NCI-H69 (cell line): ENCODE measurements at regions not wholly inside any gene's neighbourhood (a gene's known extent, or its start where the extent isn't known, plus 50 kb on each side); places are given as distances from the start of the nearest gene placed in this dataset.
"Not testable (repeated sequence)": the region's sequence is repeated elsewhere in the genome, so short reads cannot be mapped to it uniquely, and the experiment has no call there.

ENCODE experiments used
- DNase-seq: peaks from one replicate; lab custom pipeline; 2025; lab: John Stamatoyannopoulos, UW

DNA sequence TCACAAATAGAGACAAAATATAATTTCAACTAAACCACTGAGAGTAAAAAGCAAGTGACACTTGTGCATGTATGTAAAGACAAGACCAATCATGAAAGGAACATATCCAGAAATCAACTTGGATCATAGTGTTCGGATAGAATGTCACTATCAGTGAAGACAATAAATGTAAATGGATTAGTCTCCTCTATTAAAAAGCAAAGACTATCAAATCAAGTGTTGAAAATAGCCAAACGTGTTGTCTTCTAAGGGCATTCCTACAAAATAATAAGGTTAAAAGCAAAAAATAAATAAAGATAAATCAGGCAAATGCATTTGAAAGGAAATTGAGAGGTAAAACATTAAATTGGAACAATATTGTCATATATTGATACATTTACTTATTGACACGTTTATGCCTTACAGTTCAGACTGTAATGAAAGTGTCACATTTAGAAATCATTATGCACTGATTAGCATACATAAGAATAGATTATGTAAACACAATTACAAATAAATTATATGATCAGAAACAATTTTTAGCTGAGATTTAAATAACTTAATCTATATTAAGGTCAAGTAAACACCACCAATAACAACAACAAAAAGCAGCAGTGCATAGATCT lies 1100.1 kb downstream of the BRD1 start:
- no peak for DNase-seq

DNA sequence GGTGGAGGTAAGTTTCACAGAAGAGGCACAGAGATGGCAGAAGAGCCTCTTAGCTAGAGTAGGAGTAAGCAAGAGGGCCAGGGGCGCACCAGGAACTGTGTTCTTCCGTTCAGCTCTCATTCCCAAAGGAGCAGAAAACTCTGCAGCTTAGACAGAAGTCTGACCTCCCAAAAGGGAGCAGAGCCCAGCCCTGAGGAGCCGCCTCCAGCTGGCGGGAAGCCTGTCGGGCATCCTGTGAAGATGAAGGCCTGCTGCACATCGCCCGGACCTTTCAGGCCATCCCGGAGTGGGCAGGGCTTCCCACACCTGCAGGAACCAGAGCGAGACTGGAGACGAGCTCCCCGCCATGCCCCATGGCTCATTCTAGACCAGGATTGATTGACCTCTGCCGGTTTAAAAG lies 1102.8 kb downstream of the BRD1 start:
- no peak for DNase-seq

GRCh38 chr22:48722661-48723060 lies 1105.0 kb downstream of the BRD1 start:
- DNase-seq, result no peak

- DNase-seq, result no peak
Measured at GRCh38 chr22:48721395-48721669, 1106.3 kb downstream of the BRD1 start.

GRCh38 chr22:48720662-48721394 lies 1106.8 kb downstream of the BRD1 start:
- DNase-seq, result no peak

GRCh38 chr22:48719978-48720661 lies 1107.6 kb downstream of the BRD1 start:
- peak; percentile 59 for DNase-seq

DNA sequence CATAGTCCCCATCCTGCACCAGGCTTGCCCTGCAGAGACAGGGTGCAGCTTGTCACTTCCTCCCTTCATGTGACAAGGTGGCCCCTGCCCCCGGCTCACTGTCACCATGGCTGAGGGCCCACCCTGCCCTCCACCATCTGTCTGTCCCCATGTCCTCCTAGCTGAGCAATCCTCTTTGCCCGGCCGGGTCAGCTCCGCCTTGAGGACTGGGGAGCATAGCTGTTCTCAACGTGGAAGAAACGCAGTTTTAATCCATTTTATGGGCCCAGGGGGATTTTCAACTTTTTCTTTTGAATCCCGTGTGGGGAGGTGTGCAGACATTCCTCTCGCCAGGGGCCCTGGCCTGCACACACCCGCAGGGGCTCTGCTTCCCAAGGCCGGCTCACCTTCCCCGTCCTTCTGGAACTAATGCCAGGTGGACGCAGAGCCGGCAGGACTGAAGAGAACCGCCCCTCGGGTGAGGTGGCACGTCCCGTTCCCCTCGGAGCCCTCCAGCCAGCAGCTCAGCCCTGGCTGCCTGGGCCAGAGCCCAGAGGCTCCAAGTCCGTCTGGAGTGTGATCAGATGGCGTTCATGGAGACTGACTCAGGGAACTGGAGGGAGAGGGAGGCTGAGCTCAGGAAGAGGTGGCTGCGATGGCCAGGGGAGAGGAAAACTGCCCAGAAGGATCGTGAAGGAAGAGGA lies 1108.7 kb downstream of the BRD1 start:
- no peak for DNase-seq

GRCh38 chr22:48717883-48718817 lies 1109.5 kb downstream of the BRD1 start:
- DNase-seq, result no peak

- no peak for DNase-seq
Measured at GRCh38 chr22:48717076-48717810, 1110.4 kb downstream of the BRD1 start.

DNA sequence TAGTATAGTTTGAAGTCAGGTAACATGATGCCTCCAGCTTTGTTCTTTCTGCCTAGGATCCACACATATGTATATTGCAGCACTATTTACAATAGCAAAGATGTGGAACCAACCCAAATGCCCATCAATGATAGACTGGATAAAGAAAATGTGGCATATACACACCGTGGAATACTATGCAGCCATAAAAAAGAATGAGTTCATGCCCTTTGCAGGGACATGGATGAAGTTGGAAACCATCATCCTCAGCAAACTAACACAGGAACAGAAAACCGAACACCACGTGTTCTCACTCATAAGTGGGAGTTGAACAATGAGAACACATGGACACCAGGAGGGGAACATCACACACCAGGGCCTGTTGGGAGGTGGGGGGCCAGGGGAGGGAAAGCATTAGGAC lies 1111.5 kb downstream of the BRD1 start:
- not testable (repeated sequence) for DNase-seq

GRCh38 chr22:48715511-48715910 lies 1112.2 kb downstream of the BRD1 start:
- DNase-seq, result no peak

- DNase-seq, result no peak
Measured at GRCh38 chr22:48714231-48714630, 1113.4 kb downstream of the BRD1 start.

DNA sequence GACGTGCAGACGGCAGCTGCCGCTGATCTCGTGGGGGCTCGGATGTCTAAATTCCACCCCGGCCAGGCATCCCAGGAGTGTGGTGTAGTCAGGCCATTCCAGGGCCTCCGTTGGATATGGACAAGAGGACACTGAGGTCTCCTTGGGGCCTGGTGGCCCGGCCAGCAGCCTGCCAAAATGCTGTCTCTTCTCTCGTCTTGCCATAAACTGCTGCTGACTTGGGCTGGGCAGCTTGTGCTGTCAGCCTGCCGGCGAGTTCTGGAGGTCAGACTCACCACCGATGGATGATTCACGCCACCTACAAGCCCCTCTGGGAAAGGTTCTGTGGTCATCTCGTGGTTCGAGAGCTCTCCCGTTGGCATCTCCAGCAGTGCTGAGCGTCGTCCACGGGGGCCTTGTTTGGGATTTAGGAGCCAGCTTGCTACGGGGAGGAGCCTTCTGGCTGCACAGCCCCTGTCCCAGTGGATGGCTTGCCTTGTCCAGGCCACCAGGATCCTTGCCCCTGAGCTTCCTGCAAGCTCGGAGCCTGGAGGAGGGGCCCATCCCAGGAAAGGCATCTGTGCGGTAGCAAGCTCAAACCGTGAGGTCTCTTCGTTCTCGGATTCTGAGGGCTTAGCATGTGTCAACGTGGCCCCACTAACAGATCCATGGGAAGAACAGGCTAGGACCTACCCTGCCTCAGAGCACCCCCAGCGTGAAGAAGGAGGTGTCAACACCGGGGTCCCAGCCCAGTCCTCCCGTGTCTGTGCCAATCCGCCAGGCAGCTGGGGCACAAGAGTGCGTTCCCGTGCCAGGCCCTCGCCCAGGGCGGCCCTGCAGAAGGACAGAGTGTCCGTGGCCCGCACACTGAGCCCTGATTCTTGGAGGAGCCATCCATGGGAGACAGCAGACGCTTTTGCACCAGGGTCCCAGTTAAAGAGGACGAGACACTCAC lies 1114.1 kb downstream of the BRD1 start:
- no peak for DNase-seq

- no peak for DNase-seq
Measured at GRCh38 chr22:48712558-48713271, 1115.0 kb downstream of the BRD1 start.

GRCh38 chr22:48711669-48712068 lies 1116.0 kb downstream of the BRD1 start:
- DNase-seq, result no peak

DNA sequence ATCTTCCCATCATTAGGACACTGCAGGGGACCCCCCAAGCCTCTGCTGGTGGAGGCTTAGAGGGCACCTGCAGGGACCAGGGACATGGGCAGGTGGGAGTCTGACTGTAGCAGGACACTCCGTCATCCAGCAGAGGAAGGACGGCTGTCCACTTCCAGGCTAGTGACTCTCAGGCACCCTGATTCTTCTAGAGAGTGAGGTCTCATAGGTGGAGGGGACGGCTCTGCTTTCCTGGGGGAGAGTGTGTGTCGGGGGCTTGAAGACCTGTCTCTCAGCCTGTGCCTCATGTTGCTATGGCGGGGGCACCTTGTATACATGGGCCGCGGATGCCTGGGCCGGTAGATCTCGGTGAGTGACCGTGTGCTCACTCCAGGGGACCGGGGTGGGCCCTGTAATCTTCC lies 1116.6 kb downstream of the BRD1 start:
- no peak for DNase-seq

DNA sequence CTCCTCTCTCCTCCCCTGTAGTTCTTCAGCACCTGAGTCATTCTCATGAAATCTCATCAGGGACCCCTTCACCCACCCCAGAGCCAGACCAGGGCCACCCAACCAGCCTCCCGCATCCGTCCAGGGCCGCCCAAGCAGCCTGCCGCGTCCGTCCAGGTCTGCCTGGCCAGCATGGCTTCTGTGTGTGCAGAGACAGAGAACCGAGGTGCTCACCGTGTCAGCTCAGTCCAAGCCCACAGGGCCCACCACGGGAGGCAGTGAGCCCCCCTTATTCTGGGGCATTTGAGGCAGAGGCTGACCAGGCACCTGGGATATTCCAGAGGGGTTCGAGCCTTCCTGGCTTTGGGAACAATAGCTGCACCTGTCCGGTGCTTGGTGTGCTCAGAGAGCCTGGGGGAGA lies 1117.3 kb downstream of the BRD1 start:
- DNase-seq, result no peak

DNA sequence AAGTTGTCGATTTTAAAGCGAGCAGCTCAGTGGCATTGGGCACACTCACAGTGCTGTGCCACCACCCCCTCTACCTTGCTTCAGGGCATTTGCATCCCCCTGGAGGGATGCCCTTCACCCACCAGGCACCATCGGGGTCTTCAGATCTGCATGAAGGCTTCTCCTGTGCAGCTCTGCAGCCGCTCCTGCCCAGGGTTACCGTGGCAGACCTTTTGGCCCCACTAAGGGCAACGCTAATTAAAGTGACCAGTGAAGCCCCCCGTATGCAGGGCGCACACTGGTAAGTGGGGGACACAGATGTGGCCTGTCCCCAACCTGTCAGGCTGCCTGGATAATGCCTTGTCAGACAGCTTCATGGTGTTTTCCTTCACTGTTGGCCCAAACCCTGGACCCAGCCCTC lies 1117.7 kb downstream of the BRD1 start:
- DNase-seq, result no peak

DNA sequence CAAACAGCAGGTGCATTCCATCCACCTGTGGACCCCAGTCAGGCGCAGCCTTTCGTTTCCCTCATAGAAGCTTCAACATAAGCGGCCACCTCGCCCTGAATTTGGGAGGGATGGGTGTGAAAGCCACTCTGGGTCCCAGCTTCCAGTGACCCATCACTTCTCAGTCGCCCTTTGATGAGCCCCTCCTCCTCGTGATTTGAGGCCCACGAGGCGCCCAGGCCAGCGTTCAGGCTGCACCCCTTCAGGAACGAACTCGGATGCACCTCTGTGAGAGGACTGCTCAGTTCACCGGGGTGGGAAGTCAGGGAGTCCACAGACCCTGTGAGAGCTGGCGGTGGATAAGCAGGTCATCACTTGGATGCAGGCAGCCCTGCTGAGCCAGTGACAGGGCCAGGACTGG lies 1118.2 kb downstream of the BRD1 start:
- no peak for DNase-seq
